ENCODE measurements at regions not wholly inside any gene's neighbourhood (a gene's known extent, or its start where the extent isn't known, plus 50 kb on each side); places are given as distances from the start of the nearest gene placed in this dataset.

GRCh38 chr7:46781901-46782439, 799.9 kb downstream of the TNS3 start:
- Mint-ChIP-seq H3K27ac (no peak overlapping the region), H3K9me3 (peaks cover 0 to 24% (median 13%) of the 10 kb centered on the region in 8 donors), H3K4me3 (no peak overlapping the region), H3K4me1 (no peaks in the 10 kb centered on the region), H3K27me3 (no peaks in the 10 kb centered on the region), H3K36me3 (no peaks in the 10 kb centered on the region)
- no peaks in the 10 kb centered on the region for H3K27me3 ChIP-seq (ENCODE audit: insufficient read depth, low read length)
- peaks cover 0 to 2% of the 10 kb centered on the region in 2 donors for H3K9me3 ChIP-seq (ENCODE audit: control insufficient read depth in 1 of 2, low read length in 2 of 2)
- ChIA-PET CTCF (ENCODE audit: partially characterized antibody) (no interaction called here), POLR2A (ENCODE audit: partially characterized antibody) (no interaction called here)
- H3K4me1 ChIP-seq (ENCODE audit: insufficient read depth, low read length): no peaks in the 10 kb centered on the region
- no peak for DNase-seq
- H3K36me3 ChIP-seq (ENCODE audit: insufficient read depth, low read length): no peaks in the 10 kb centered on the region
- H3K27ac ChIP-seq (ENCODE audit: low read depth, low read length): no peak overlapping the region
- no peak overlapping the region for H3K4me3 ChIP-seq (ENCODE audit: low read length in 2 of 2)
- intact Hi-C loops (cut with micrococcal nuclease): no loop called here

- intact Hi-C loops (cut with micrococcal nuclease): no loop called here
- Mint-ChIP-seq H3K27me3 (no peaks in the 10 kb centered on the region), H3K36me3 (no peaks in the 10 kb centered on the region), H3K4me3 (no peak overlapping the region), H3K4me1 (no peaks in the 10 kb centered on the region), H3K9me3 (peaks cover 0 to 30% (median 10%) of the 10 kb centered on the region in 8 donors), H3K27ac (no peak overlapping the region)
- H3K27ac ChIP-seq (ENCODE audit: low read depth, low read length): no peak overlapping the region
- no peaks in the 10 kb centered on the region for H3K27me3 ChIP-seq (ENCODE audit: insufficient read depth, low read length)
- H3K4me1 ChIP-seq (ENCODE audit: insufficient read depth, low read length): no peaks in the 10 kb centered on the region
- DNase-seq: no peak
- peaks cover 0 to 2% of the 10 kb centered on the region in 2 donors for H3K9me3 ChIP-seq (ENCODE audit: control insufficient read depth in 1 of 2, low read length in 2 of 2)
- H3K4me3 ChIP-seq (ENCODE audit: low read length in 2 of 2): no peak overlapping the region
- ChIA-PET POLR2A (ENCODE audit: partially characterized antibody) (no interaction called here), CTCF (ENCODE audit: partially characterized antibody) (no interaction called here)
- no peaks in the 10 kb centered on the region for H3K36me3 ChIP-seq (ENCODE audit: insufficient read depth, low read length)
These were observed 805.1 kb downstream of the TNS3 start for GRCh38 chr7:46776790-46777189.

GRCh38 chr7:46775776-46776175, 806.1 kb downstream of the TNS3 start:
- Mint-ChIP-seq H3K36me3 (no peaks in the 10 kb centered on the region), H3K4me1 (no peaks in the 10 kb centered on the region), H3K9me3 (peaks cover 0 to 30% (median 9%) of the 10 kb centered on the region in 8 donors), H3K27ac (no peak overlapping the region), H3K4me3 (no peak overlapping the region), H3K27me3 (no peaks in the 10 kb centered on the region)
- POLR2A ChIA-PET (ENCODE audit: partially characterized antibody): no interaction called here
- H3K4me1 ChIP-seq (ENCODE audit: insufficient read depth, low read length): no peaks in the 10 kb centered on the region
- intact Hi-C loops (cut with micrococcal nuclease): no loop called here
- no peak for DNase-seq
- H3K27me3 ChIP-seq (ENCODE audit: insufficient read depth, low read length): no peaks in the 10 kb centered on the region
- CTCF ChIA-PET (ENCODE audit: partially characterized antibody): no interaction called here
- no peak overlapping the region for H3K27ac ChIP-seq (ENCODE audit: low read depth, low read length)
- no peak overlapping the region for H3K4me3 ChIP-seq (ENCODE audit: low read length in 2 of 2)
- H3K9me3 ChIP-seq (ENCODE audit: control insufficient read depth in 1 of 2, low read length in 2 of 2): peaks cover 0 to 2% of the 10 kb centered on the region in 2 donors
- no peaks in the 10 kb centered on the region for H3K36me3 ChIP-seq (ENCODE audit: insufficient read depth, low read length)

- no peaks in the 10 kb centered on the region for H3K4me1 ChIP-seq (ENCODE audit: insufficient read depth, low read length)
- CTCF ChIA-PET (ENCODE audit: partially characterized antibody): no interaction called here
These were observed 806.9 kb downstream of the TNS3 start for GRCh38 chr7:46775020-46775419.

GRCh38 chr7:46774515-46774914, 807.4 kb downstream of the TNS3 start:
- Mint-ChIP-seq H3K36me3 (no peaks in the 10 kb centered on the region), H3K9me3 (peaks cover 0 to 29% (median 12%) of the 10 kb centered on the region in 8 donors), H3K27me3 (no peaks in the 10 kb centered on the region), H3K4me3 (no peak overlapping the region), H3K27ac (no peak overlapping the region), H3K4me1 (no peaks in the 10 kb centered on the region)
- no peak overlapping the region for H3K4me3 ChIP-seq (ENCODE audit: low read length in 2 of 2)
- no peaks in the 10 kb centered on the region for H3K27me3 ChIP-seq (ENCODE audit: insufficient read depth, low read length)
- intact Hi-C loops (cut with micrococcal nuclease): no loop called here
- POLR2A ChIA-PET (ENCODE audit: partially characterized antibody): no interaction called here
- H3K36me3 ChIP-seq (ENCODE audit: insufficient read depth, low read length): no peaks in the 10 kb centered on the region
- peaks cover 0 to 2% of the 10 kb centered on the region in 2 donors for H3K9me3 ChIP-seq (ENCODE audit: control insufficient read depth in 1 of 2, low read length in 2 of 2)
- CTCF ChIA-PET (ENCODE audit: partially characterized antibody): no interaction called here
- no peak for DNase-seq
- no peaks in the 10 kb centered on the region for H3K4me1 ChIP-seq (ENCODE audit: insufficient read depth, low read length)
- no peak overlapping the region for H3K27ac ChIP-seq (ENCODE audit: low read depth, low read length)

More at GRCh38 chr7:46775020-46775419, 806.9 kb downstream of the TNS3 start:
- H3K9me3 Mint-ChIP-seq: peaks cover 0 to 28% (median 11%) of the 10 kb centered on the region in 8 donors
- intact Hi-C loops (cut with micrococcal nuclease): no loop called here
- H3K4me3 Mint-ChIP-seq: no peak overlapping the region
- H3K4me1 Mint-ChIP-seq: no peaks in the 10 kb centered on the region
- no peak for DNase-seq
- no peaks in the 10 kb centered on the region for H3K36me3 Mint-ChIP-seq
- Histone ChIP-seq H3K4me3 (ENCODE audit: low read length in 2 of 2) (no peak overlapping the region), H3K27me3 (ENCODE audit: insufficient read depth, low read length) (no peaks in the 10 kb centered on the region), H3K36me3 (ENCODE audit: insufficient read depth, low read length) (no peaks in the 10 kb centered on the region), H3K27ac (ENCODE audit: low read depth, low read length) (no peak overlapping the region), H3K9me3 (ENCODE audit: control insufficient read depth in 1 of 2, low read length in 2 of 2) (peaks cover 0 to 2% of the 10 kb centered on the region in 2 donors)
- H3K27ac Mint-ChIP-seq: no peak overlapping the region
- POLR2A ChIA-PET (ENCODE audit: partially characterized antibody): no interaction called here
- no peaks in the 10 kb centered on the region for H3K27me3 Mint-ChIP-seq

- no peaks in the 10 kb centered on the region for H3K36me3 ChIP-seq (ENCODE audit: insufficient read depth, low read length)
- Mint-ChIP-seq H3K4me3 (no peak overlapping the region), H3K27ac (no peak overlapping the region), H3K36me3 (no peaks in the 10 kb centered on the region), H3K4me1 (no peaks in the 10 kb centered on the region), H3K27me3 (no peaks in the 10 kb centered on the region), H3K9me3 (peaks cover 0 to 29% (median 14%) of the 10 kb centered on the region in 8 donors)
- H3K27ac ChIP-seq (ENCODE audit: low read depth, low read length): no peak overlapping the region
- intact Hi-C loops (cut with micrococcal nuclease): no loop called here
- DNase-seq: no peak
- ChIA-PET POLR2A (ENCODE audit: partially characterized antibody) (no interaction called here), CTCF (ENCODE audit: partially characterized antibody) (no interaction called here)
- H3K4me3 ChIP-seq (ENCODE audit: low read length in 2 of 2): no peak overlapping the region
- no peaks in the 10 kb centered on the region for H3K4me1 ChIP-seq (ENCODE audit: insufficient read depth, low read length)
- H3K27me3 ChIP-seq (ENCODE audit: insufficient read depth, low read length): no peaks in the 10 kb centered on the region
- H3K9me3 ChIP-seq (ENCODE audit: control insufficient read depth in 1 of 2, low read length in 2 of 2): no peaks in the 10 kb centered on the region
These were observed 809.1 kb downstream of the TNS3 start for GRCh38 chr7:46772776-46773175.

GRCh38 chr7:46767071-46767470, 814.8 kb downstream of the TNS3 start:
- H3K27me3 ChIP-seq (ENCODE audit: insufficient read depth, low read length): no peaks in the 10 kb centered on the region
- H3K9me3 ChIP-seq (ENCODE audit: control insufficient read depth in 1 of 2, low read length in 2 of 2): no peaks in the 10 kb centered on the region
- Mint-ChIP-seq H3K9me3 (peaks cover 0 to 22% (median 9%) of the 10 kb centered on the region in 8 donors), H3K4me3 (no peak overlapping the region), H3K36me3 (no peaks in the 10 kb centered on the region), H3K4me1 (peaks cover 0 to 1% (median 0%) of the 10 kb centered on the region in 4 donors), H3K27me3 (no peaks in the 10 kb centered on the region), H3K27ac (peak overlapping the region in 1 of 7 donors; percentile 13)
- POLR2A ChIA-PET (ENCODE audit: partially characterized antibody): no interaction called here
- H3K27ac ChIP-seq (ENCODE audit: low read depth, low read length): no peak overlapping the region
- intact Hi-C loops (cut with micrococcal nuclease): no loop called here
- DNase-seq: no peak
- no peak overlapping the region for H3K4me3 ChIP-seq (ENCODE audit: low read length in 2 of 2)
- CTCF ChIA-PET (ENCODE audit: partially characterized antibody): no interaction called here
- H3K4me1 ChIP-seq (ENCODE audit: insufficient read depth, low read length): no peaks in the 10 kb centered on the region
- H3K36me3 ChIP-seq (ENCODE audit: insufficient read depth, low read length): no peaks in the 10 kb centered on the region
